PC-3 (cell line): ENCODE measurements at regions not wholly inside any gene's neighbourhood (a gene's known extent, or its start where the extent isn't known, plus 50 kb on each side); places are given as distances from the start of the nearest gene placed in this dataset.

ENCODE experiments used
- ATAC-seq: fragments of 200-7000 bp; cut with Tn5 transposase; 2 replicates; pipeline ENCODE4 v1.9.1; 2020; ENCODE audit warnings: mild to moderate bottlenecking, moderate library complexity
- BruUV-seq: library from RNA; stranded (reverse); fragments of 400-500 nt; replicated peaks from 2 replicates; lab custom pipeline; 2021; lab: Mats Ljungman, UMichigan
- CTCF ChIA-PET: fragments of 300-600 bp; sonication (Branson Sonifier 250); formaldehyde crosslinking; loops from one replicate; lab custom pipeline; 2022; ENCODE audit warnings: antibody characterized with exemption; lab: Charles Lee
- POLR2A ChIA-PET: fragments of 300-600 bp; sonication (Branson Sonifier 250); formaldehyde crosslinking; loops from one replicate; lab custom pipeline; 2022; ENCODE audit warnings: antibody characterized with exemption; ENCODE audit not compliant: unreplicated experiment; lab: Charles Lee
- DNase-seq: peaks from one replicate; pipeline ENCODE4 v3.0.0-alpha.2; 2015
- H2AFZ ChIP-seq: fragments of 300-600 bp; sonication (generic); 2 replicates; pipeline ENCODE4 v1.6.0; 2016; ENCODE audit warnings: antibody characterized with exemption, low read length
- H3F3A ChIP-seq: fragments of 300-600 bp; sonication (generic); one replicate; pipeline ENCODE4 v1.6.0; 2017; ENCODE audit warnings: antibody characterized with exemption, low read length, control low read depth, mild to moderate bottlenecking; ENCODE audit not compliant: unreplicated experiment
- H3K27ac ChIP-seq: fragments of 300-600 bp; sonication (generic); 2 replicates; pipeline ENCODE4 v1.5.1; 2016; ENCODE audit warnings: mild to moderate bottlenecking, low read length
- H3K27me3 ChIP-seq: fragments of 300-600 bp; sonication (generic); 2 replicates; pipeline ENCODE4 v1.6.1; 2016; ENCODE audit warnings: low read length, mixed read lengths
- H3K36me3 ChIP-seq: fragments of 300-600 bp; sonication (generic); 2 replicates; pipeline ENCODE4 v1.6.1; 2016; ENCODE audit warnings: low read depth, mixed run types, low read length, mixed read lengths
- H3K4me1 ChIP-seq: fragments of 300-600 bp; sonication (generic); 2 replicates; pipeline ENCODE4 v1.5.1; 2016; ENCODE audit warnings: low read length; ENCODE audit not compliant: insufficient read depth
- H3K4me2 ChIP-seq: fragments of 300-600 bp; sonication (generic); 2 replicates; pipeline ENCODE4 v1.6.0; 2016; ENCODE audit warnings: low read length
- H3K4me3 ChIP-seq: fragments of 300-600 bp; sonication (generic); 2 replicates; pipeline ENCODE4 v1.5.1; 2016; ENCODE audit warnings: mild to moderate bottlenecking, low read length, mixed read lengths
- H3K79me2 ChIP-seq: fragments of 300-600 bp; sonication (generic); 2 replicates; pipeline ENCODE4 v1.6.1; 2017; ENCODE audit warnings: low read length, mixed read lengths
- H3K9ac ChIP-seq: fragments of 300-600 bp; sonication (generic); 2 replicates; pipeline ENCODE4 v1.6.0; 2016; ENCODE audit warnings: mild to moderate bottlenecking, low read length
- H3K9me2 ChIP-seq: fragments of 300-600 bp; sonication (generic); replicated peaks from 2 replicates; pipeline ENCODE4 v1.6.1; 2016; ENCODE audit warnings: mixed run types, low read length, mixed read lengths
- H3K9me3 ChIP-seq: fragments of 300-600 bp; sonication (generic); 2 replicates; pipeline ENCODE4 v1.6.1; 2016; ENCODE audit warnings: low read length, mixed read lengths
- H4K20me1 ChIP-seq: fragments of 300-600 bp; sonication (generic); 2 replicates; pipeline ENCODE4 v1.6.1; 2016; ENCODE audit warnings: low read length, mixed read lengths
- CTCF ChIP-seq: fragments of 300-600 bp; sonication (generic); conservative IDR thresholded peaks from 2 replicates; pipeline ENCODE4 v1.5.1; 2017; ENCODE audit warnings: antibody characterized with exemption, low read depth, mild to moderate bottlenecking, low read length
- EZH2 ChIP-seq: fragments of 300-600 bp; sonication (generic); IDR thresholded peaks from one replicate; pipeline ENCODE4 v1.6.1; 2017; ENCODE audit warnings: antibody characterized with exemption, mild to moderate bottlenecking, low read length; ENCODE audit not compliant: unreplicated experiment
- EZH2phosphoT487 ChIP-seq: fragments of 300-600 bp; sonication (generic); IDR thresholded peaks from 2 replicates; pipeline ENCODE4 v1.6.1; 2018; ENCODE audit warnings: mild to moderate bottlenecking, antibody characterized with exemption, low read length, borderline replicate concordance
- intact Hi-C: fragments of 100-400 bp; cut with micrococcal nuclease; formaldehyde crosslinking; loops from 2 replicates; pipeline ENCODE4 v1.9.0; 2023

GRCh38 chr5:19031491-19031890, 956.5 kb downstream of the CDH18 start:
- TF ChIP-seq CTCF (no peak), EZH2 (no peak), EZH2phosphoT487 (no peak)
- no peak overlapping the region for H2AFZ ChIP-seq
- no peaks in the 10 kb centered on the region for H3K9me3 ChIP-seq
- no peak overlapping the region for H3K4me3 ChIP-seq
- no peaks in the 10 kb centered on the region for H3F3A ChIP-seq
- ATAC-seq: no peak
- H3K27me3 ChIP-seq: no peaks in the 10 kb centered on the region
- no peaks in the 10 kb centered on the region for H4K20me1 ChIP-seq
- H3K4me2 ChIP-seq: no peak overlapping the region
- H3K79me2 ChIP-seq: no peaks in the 10 kb centered on the region
- ChIA-PET CTCF (no interaction called here), POLR2A (no interaction called here)
- BruUV-seq: no TSS peak
- intact Hi-C loops: no loop called here
- no peak for DNase-seq
- H3K27ac ChIP-seq: no peak overlapping the region
- no peaks in the 10 kb centered on the region for H3K9me2 ChIP-seq
- H3K9ac ChIP-seq: no peak overlapping the region
- no peaks in the 10 kb centered on the region for H3K4me1 ChIP-seq
- H3K36me3 ChIP-seq: no peaks in the 10 kb centered on the region

GRCh38 chr5:19035816-19036215, 952.2 kb downstream of the CDH18 start:
- Histone ChIP-seq H3K27me3 (no peaks in the 10 kb centered on the region), H3K36me3 (no peaks in the 10 kb centered on the region), H3K27ac (no peak overlapping the region), H3F3A (no peaks in the 10 kb centered on the region), H2AFZ (no peak overlapping the region), H3K9ac (no peak overlapping the region), H3K79me2 (no peaks in the 10 kb centered on the region), H3K9me3 (no peaks in the 10 kb centered on the region), H3K4me2 (no peak overlapping the region), H3K4me3 (no peak overlapping the region), H3K4me1 (no peaks in the 10 kb centered on the region), H4K20me1 (no peaks in the 10 kb centered on the region), H3K9me2 (no peaks in the 10 kb centered on the region)
- ChIA-PET CTCF (no interaction called here), POLR2A (no interaction called here)
- no peak for DNase-seq
- TF ChIP-seq EZH2 (no peak), CTCF (no peak), EZH2phosphoT487 (no peak)
- intact Hi-C loops: no loop called here
- ATAC-seq: no peak
- no TSS peak for BruUV-seq

GRCh38 chr5:19042106-19042505, 945.9 kb downstream of the CDH18 start:
- no TSS peak for BruUV-seq
- no peaks in the 10 kb centered on the region for H3K36me3 ChIP-seq
- no peak for TF ChIP-seq EZH2
- no peaks in the 10 kb centered on the region for H3K79me2 ChIP-seq
- no peaks in the 10 kb centered on the region for H3K9me3 ChIP-seq
- no peak overlapping the region for H3K27ac ChIP-seq
- no peak overlapping the region for H3K4me3 ChIP-seq
- H3K27me3 ChIP-seq: no peaks in the 10 kb centered on the region
- intact Hi-C loops: no loop called here
- no peak for ATAC-seq
- no peaks in the 10 kb centered on the region for H4K20me1 ChIP-seq
- no peaks in the 10 kb centered on the region for H3F3A ChIP-seq
- no peak overlapping the region for H3K4me2 ChIP-seq
- H2AFZ ChIP-seq: no peak overlapping the region
- DNase-seq: no peak
- no peak overlapping the region for H3K9ac ChIP-seq
- H3K4me1 ChIP-seq: no peaks in the 10 kb centered on the region
- ChIA-PET POLR2A (no interaction called here), CTCF (no interaction called here)
- H3K9me2 ChIP-seq: no peaks in the 10 kb centered on the region
